Panc1 (cell line): ENCODE measurements at regions not wholly inside any gene's neighbourhood (a gene's known extent, or its start where the extent isn't known, plus 50 kb on each side); places are given as distances from the start of the nearest gene placed in this dataset.

Source experiments
- ATAC-seq: fragments of 200-7000 bp; cut with Tn5 transposase; 2 replicates; pipeline ENCODE4 v1.9.1; 2020; ENCODE audit warnings: mild to moderate bottlenecking, moderate library complexity
- BruUV-seq: library from RNA; stranded (reverse); fragments of 400-500 nt; replicated peaks from 2 replicates; lab custom pipeline; 2021; lab: Mats Ljungman, UMichigan
- CTCF ChIA-PET: fragments of 300-600 bp; sonication (Branson Sonifier 250); formaldehyde crosslinking; loops from one replicate; lab custom pipeline; 2022; ENCODE audit warnings: antibody characterized with exemption; lab: Charles Lee
- POLR2A ChIA-PET: fragments of 300-600 bp; sonication (Branson Sonifier 250); formaldehyde crosslinking; loops from one replicate; lab custom pipeline; 2022; ENCODE audit warnings: antibody characterized with exemption; lab: Charles Lee
- DNase-seq: peaks from one replicate; pipeline ENCODE4 v3.0.0-alpha.2; 2010; ENCODE audit warnings: low read depth, low spot score
- H3K27ac ChIP-seq: 2 replicates; pipeline ENCODE4 v1.5.1; 2011; ENCODE audit warnings: mild to moderate bottlenecking, low read length, inconsistent platforms
- H3K27me3 ChIP-seq: fragments of 200-500 bp; sonication (Bioruptor generic); 2 replicates; pipeline ENCODE4 v1.6.0; 2014; ENCODE audit warnings: low read length, inconsistent platforms; ENCODE audit not compliant: control insufficient read depth, insufficient read depth
- H3K36me3 ChIP-seq: fragments of 200-500 bp; sonication (Bioruptor generic); 2 replicates; pipeline ENCODE4 v1.5.1; 2014; ENCODE audit warnings: inconsistent platforms, mild to moderate bottlenecking, low read length, moderate library complexity; ENCODE audit not compliant: control insufficient read depth, insufficient read depth
- H3K4me1 ChIP-seq: 2 replicates; pipeline ENCODE4 v1.5.1; 2011; ENCODE audit warnings: inconsistent platforms, mild to moderate bottlenecking, low read length, moderate library complexity; ENCODE audit not compliant: control insufficient read depth, insufficient read depth
- H3K4me3 ChIP-seq, 2 experiments: 2 replicates each; pipeline ENCODE4 v1.5.1; 2011 to 2012; ENCODE audit warnings: low read depth in 2 of 2, low read length in 2 of 2, mild to moderate bottlenecking in 2 of 2, inconsistent platforms in 1 of 2, moderate library complexity in 1 of 2
- H3K9me3 ChIP-seq: fragments of 200-500 bp; sonication (Bioruptor generic); 2 replicates; pipeline ENCODE4 v1.5.1; 2014; ENCODE audit warnings: low read depth, mild to moderate bottlenecking, inconsistent platforms, low read length, moderate library complexity; ENCODE audit not compliant: control insufficient read depth, insufficient read depth
- POLR2AphosphoS5 ChIP-seq: IDR thresholded peaks from 2 replicates; pipeline ENCODE4 v1.6.1; 2012; ENCODE audit warnings: mild to moderate bottlenecking, low read depth, low read length, moderate library complexity
- SIN3A ChIP-seq: IDR thresholded peaks from 2 replicates; pipeline ENCODE4 v1.6.1; 2012; ENCODE audit warnings: low read depth, mild to moderate bottlenecking, low read length, moderate library complexity, borderline replicate concordance; ENCODE audit not compliant: insufficient read depth
- TCF7L2 ChIP-seq: IDR thresholded peaks from 2 replicates; pipeline ENCODE4 v1.6.1; 2011; ENCODE audit warnings: mild to moderate bottlenecking, low read depth, low read length, inconsistent platforms
- in situ Hi-C: cut with HindIII; loops from 2 replicates; pipeline ENCODE4 v1.10.0; 2016; ENCODE audit warnings: low sequenced_read_pairs, low pct_unique_long_range_greater_than_20kb
- intact Hi-C: fragments of 100-400 bp; cut with micrococcal nuclease; formaldehyde crosslinking; loops from one replicate; pipeline ENCODE4 v1.10.0; 2022; ENCODE audit not compliant: unreplicated experiment
- TF ChIP-seq, protein P1 (sequence below): fragments of 450-650 bp; IDR thresholded peaks from 2 replicates; pipeline ENCODE4 v1.5.1; 2017; ENCODE audit warnings: mild to moderate bottlenecking
- TF ChIP-seq, protein P2 (sequence below), 2 experiments: IDR thresholded peaks; 2 replicates each; pipeline ENCODE4 v1.6.1; 2011 to 2012; ENCODE audit warnings: low read depth in 2 of 2, control low read depth in 1 of 2, low read length in 1 of 2, mild to moderate bottlenecking in 1 of 2, moderate library complexity in 1 of 2; ENCODE audit not compliant: insufficient read depth in 1 of 2

DNA sequence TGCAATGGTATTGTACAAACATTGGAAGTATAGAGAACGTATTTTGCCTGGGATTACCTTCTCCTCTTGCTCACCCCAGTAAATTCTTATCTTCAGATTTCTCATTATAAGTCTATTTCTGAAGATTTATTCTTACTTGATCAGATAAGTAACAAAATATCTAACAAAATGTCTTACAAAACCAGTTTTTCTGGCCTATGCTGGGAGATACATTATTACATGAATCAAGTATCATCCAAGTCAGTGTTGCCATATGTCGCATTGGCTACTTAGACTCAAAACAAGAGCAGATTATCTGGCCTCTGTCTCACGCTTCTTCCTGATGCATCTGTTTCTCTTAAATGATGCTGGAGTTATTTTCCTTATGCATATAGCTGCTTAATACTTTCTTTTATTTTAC, 408.5 kb downstream of the CCER1 start:
- TF ChIP-seq, protein P1, sequence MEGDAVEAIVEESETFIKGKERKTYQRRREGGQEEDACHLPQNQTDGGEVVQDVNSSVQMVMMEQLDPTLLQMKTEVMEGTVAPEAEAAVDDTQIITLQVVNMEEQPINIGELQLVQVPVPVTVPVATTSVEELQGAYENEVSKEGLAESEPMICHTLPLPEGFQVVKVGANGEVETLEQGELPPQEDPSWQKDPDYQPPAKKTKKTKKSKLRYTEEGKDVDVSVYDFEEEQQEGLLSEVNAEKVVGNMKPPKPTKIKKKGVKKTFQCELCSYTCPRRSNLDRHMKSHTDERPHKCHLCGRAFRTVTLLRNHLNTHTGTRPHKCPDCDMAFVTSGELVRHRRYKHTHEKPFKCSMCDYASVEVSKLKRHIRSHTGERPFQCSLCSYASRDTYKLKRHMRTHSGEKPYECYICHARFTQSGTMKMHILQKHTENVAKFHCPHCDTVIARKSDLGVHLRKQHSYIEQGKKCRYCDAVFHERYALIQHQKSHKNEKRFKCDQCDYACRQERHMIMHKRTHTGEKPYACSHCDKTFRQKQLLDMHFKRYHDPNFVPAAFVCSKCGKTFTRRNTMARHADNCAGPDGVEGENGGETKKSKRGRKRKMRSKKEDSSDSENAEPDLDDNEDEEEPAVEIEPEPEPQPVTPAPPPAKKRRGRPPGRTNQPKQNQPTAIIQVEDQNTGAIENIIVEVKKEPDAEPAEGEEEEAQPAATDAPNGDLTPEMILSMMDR = no peak
- TF ChIP-seq SIN3A (no peak), TCF7L2 (no peak), POLR2AphosphoS5 (no peak)
- TF ChIP-seq, protein P2, sequence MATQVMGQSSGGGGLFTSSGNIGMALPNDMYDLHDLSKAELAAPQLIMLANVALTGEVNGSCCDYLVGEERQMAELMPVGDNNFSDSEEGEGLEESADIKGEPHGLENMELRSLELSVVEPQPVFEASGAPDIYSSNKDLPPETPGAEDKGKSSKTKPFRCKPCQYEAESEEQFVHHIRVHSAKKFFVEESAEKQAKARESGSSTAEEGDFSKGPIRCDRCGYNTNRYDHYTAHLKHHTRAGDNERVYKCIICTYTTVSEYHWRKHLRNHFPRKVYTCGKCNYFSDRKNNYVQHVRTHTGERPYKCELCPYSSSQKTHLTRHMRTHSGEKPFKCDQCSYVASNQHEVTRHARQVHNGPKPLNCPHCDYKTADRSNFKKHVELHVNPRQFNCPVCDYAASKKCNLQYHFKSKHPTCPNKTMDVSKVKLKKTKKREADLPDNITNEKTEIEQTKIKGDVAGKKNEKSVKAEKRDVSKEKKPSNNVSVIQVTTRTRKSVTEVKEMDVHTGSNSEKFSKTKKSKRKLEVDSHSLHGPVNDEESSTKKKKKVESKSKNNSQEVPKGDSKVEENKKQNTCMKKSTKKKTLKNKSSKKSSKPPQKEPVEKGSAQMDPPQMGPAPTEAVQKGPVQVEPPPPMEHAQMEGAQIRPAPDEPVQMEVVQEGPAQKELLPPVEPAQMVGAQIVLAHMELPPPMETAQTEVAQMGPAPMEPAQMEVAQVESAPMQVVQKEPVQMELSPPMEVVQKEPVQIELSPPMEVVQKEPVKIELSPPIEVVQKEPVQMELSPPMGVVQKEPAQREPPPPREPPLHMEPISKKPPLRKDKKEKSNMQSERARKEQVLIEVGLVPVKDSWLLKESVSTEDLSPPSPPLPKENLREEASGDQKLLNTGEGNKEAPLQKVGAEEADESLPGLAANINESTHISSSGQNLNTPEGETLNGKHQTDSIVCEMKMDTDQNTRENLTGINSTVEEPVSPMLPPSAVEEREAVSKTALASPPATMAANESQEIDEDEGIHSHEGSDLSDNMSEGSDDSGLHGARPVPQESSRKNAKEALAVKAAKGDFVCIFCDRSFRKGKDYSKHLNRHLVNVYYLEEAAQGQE (IDR thresholded peaks at IDR 0.05; ENCODE audit: insufficient read depth in 1 of 2, low read depth in 2 of 2, low read length in 1 of 2) = no peak
- no peaks in the 10 kb centered on the region for H3K9me3 ChIP-seq
- H3K4me1 ChIP-seq = no peaks in the 10 kb centered on the region
- H3K27ac ChIP-seq = no peak overlapping the region
- intact Hi-C loops = no loop called here
- POLR2A ChIA-PET = no interaction called here
- H3K36me3 ChIP-seq = no peaks in the 10 kb centered on the region
- DNase-seq = no peak
- H3K27me3 ChIP-seq = no peaks in the 10 kb centered on the region
- no peak overlapping the region for H3K4me3 ChIP-seq
- CTCF ChIA-PET = no interaction called here
- in situ Hi-C loops = no loop called here
- no TSS peak for BruUV-seq
- ATAC-seq = no peak

DNA sequence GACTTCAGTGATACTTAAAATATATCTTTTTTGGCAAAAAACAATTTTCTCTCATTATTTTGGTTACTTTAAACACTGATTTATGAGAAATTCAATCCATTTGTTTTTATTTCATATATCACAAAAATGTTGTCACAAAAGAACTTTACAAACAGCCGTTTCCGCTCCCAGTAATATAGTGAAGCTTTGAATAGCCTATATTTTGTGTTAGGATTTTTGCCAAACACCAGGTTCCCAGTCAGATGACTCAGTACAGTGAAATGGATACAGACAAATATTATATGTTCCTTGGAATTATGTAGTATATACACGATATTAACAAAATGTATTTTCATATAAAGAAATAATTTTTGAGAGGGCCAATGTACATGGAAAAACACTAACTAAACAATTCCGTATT, 411.1 kb downstream of the CCER1 start:
- no peaks in the 10 kb centered on the region for H3K4me1 ChIP-seq
- POLR2A ChIA-PET = no interaction called here
- no peak overlapping the region for H3K4me3 ChIP-seq
- TF ChIP-seq, protein P2 (IDR thresholded peaks at IDR 0.05; ENCODE audit: insufficient read depth in 1 of 2, low read depth in 2 of 2, low read length in 1 of 2) = no peak
- BruUV-seq = no TSS peak
- CTCF ChIA-PET = no interaction called here
- H3K27ac ChIP-seq = no peak overlapping the region
- no peaks in the 10 kb centered on the region for H3K36me3 ChIP-seq
- no peaks in the 10 kb centered on the region for H3K9me3 ChIP-seq
- ATAC-seq = no peak
- DNase-seq = no peak
- no peaks in the 10 kb centered on the region for H3K27me3 ChIP-seq
- in situ Hi-C loops = no loop called here
- intact Hi-C loops = no loop called here
